SH-SY5Y (cell line): ENCODE measurements at regions not wholly inside any gene's neighbourhood (a gene's known extent, or its start where the extent isn't known, plus 50 kb on each side); places are given as distances from the start of the nearest gene placed in this dataset.

Source experiments
- GATA2 ChIP-seq: IDR thresholded peaks from 2 replicates; pipeline ENCODE4 v1.6.1; 2011; ENCODE audit warnings: mild to moderate bottlenecking, low read depth, low read length
- GATA3 ChIP-seq: IDR thresholded peaks from 2 replicates; pipeline ENCODE4 v1.6.1; 2011; ENCODE audit warnings: low read depth, mild to moderate bottlenecking, low read length, moderate library complexity

- TF ChIP-seq GATA3, result no peak
- TF ChIP-seq GATA2, result no peak
Observed at GRCh38 chr3:177689077-177689476, 491.8 kb upstream of the TBL1XR1 start.
